ENCODE measurements at regions not wholly inside any gene's neighbourhood (a gene's known extent, or its start where the extent isn't known, plus 50 kb on each side); places are given as distances from the start of the nearest gene placed in this dataset.

DNA sequence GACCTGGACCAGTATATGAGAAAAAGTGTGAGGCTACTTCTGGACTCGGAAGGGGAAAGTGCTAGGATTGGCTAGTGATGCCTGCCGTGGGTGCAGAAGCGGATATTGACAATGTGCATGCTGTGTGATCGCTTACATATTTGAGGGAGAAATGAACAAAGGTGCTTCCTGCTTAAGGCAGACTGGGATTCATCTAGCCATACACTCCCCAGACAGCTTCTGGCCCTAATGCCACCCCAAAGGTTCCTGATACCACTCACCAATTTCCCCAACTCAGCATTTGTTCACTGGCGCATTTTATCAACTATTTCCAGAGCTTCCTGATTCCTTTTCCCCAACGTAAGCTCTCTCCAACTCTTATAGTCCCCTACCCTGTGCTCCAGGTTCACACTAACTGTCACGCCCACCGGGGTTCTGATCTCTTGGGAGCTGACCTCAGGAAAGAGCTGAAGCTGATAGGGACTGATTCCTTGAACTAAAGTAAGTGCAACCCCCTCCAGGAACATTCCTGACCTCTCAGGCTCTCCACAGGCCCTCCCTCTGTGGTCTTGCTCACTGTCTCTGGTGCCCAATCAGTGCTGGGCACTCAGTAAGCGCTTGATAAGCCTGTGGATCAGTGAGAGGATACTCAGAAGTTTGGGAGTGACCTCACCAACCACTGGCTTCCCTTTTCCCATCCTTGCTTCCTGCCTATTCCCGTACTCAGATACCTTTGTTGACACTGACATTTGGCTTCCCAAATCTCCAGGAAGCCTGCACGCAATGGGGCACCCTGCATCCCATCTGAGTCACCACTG lies 73.3 kb downstream of the MRPL14 start:
- H3K4me3 ChIP-seq: no peak overlapping the region
- ChIA-PET CTCF (ENCODE audit: low intra/inter-chr PET ratio) (no interaction called here), POLR2A (interaction anchor here (0.5 to 2.0 kb wide), 7 partner anchors 9 to 169 kb away, joined by 3 to 6 read pairs (median 3); partner anchors contain the start of gene SLC29A1)
- H3K27me3 ChIP-seq (ENCODE audit: control insufficient read depth in 2 of 2, insufficient read depth in 2 of 2, low read length in 2 of 2): no peaks in the 10 kb centered on the region
- no peak for ATAC-seq
- no peaks in the 10 kb centered on the region for H3K9me1 ChIP-seq (ENCODE audit: control insufficient read depth, insufficient read depth, low read length)
- in situ Hi-C loops (cut with MboI): no loop called here
- no peaks in the 10 kb centered on the region for H4K20me1 ChIP-seq (replicated peaks; ENCODE audit: control insufficient read depth, insufficient read depth, low read length)
- H3K27ac ChIP-seq (ENCODE audit: extremely low read depth, low read depth, low read length): no peak overlapping the region
- intact Hi-C loops (cut with micrococcal nuclease): no loop called here
- H3K79me2 ChIP-seq (ENCODE audit: control insufficient read depth, insufficient read depth, low read length): no peaks in the 10 kb centered on the region
- peaks cover 40 to 73% of the 10 kb centered on the region in 2 experiments for H3K4me1 ChIP-seq (replicated peaks in 1 of 2; ENCODE audit: control insufficient read depth in 2 of 2, insufficient read depth in 2 of 2, low read length in 2 of 2)
- BruUV-seq (replicated peaks): no TSS peak
- H3K4me2 ChIP-seq (ENCODE audit: insufficient read depth, low read length): no peak overlapping the region
- 44% methylated on average over 11 of the region's 11 CpGs for WGBS (ENCODE audit: insufficient coverage, low coverage, missing lambda C conversion rate)
- DNase-seq (ENCODE audit: extremely low read depth in 1 of 4, low spot score in 3 of 4): no peak
- H2AFZ ChIP-seq (ENCODE audit: low read depth, low read length): peak overlapping the region; percentile 23; the same call in 1 of the 2 replicates
- no peak for FAIRE-seq
- peak overlapping the region in 1 of 2 experiments; percentile 38; a peak in 1 of 4 replicates for H3K9ac ChIP-seq (ENCODE audit: insufficient read depth in 1 of 2, low read depth in 2 of 2, low read length in 2 of 2)
- no peaks in the 10 kb centered on the region for H3K36me3 ChIP-seq (ENCODE audit: control insufficient read depth, insufficient read depth, low read length)
- H3K9me3 ChIP-seq (replicated peaks; ENCODE audit: control insufficient read depth, insufficient read depth, low read depth, low read length): no peaks in the 10 kb centered on the region
- 0 out of 4 replicates have a peak, but pooled peaks of 1 of the 2 experiments have one; percentile 36 for TF ChIP-seq RCOR1 (IDR thresholded peaks at IDR 0.05; ENCODE audit: borderline replicate concordance in 1 of 2, low read depth in 2 of 2, low read length in 2 of 2)
- peak; percentile 84 for TF ChIP-seq C11orf30 (IDR thresholded peaks at IDR 0.05; ENCODE audit: low read depth)
- TF ChIP-seq, protein P1, sequence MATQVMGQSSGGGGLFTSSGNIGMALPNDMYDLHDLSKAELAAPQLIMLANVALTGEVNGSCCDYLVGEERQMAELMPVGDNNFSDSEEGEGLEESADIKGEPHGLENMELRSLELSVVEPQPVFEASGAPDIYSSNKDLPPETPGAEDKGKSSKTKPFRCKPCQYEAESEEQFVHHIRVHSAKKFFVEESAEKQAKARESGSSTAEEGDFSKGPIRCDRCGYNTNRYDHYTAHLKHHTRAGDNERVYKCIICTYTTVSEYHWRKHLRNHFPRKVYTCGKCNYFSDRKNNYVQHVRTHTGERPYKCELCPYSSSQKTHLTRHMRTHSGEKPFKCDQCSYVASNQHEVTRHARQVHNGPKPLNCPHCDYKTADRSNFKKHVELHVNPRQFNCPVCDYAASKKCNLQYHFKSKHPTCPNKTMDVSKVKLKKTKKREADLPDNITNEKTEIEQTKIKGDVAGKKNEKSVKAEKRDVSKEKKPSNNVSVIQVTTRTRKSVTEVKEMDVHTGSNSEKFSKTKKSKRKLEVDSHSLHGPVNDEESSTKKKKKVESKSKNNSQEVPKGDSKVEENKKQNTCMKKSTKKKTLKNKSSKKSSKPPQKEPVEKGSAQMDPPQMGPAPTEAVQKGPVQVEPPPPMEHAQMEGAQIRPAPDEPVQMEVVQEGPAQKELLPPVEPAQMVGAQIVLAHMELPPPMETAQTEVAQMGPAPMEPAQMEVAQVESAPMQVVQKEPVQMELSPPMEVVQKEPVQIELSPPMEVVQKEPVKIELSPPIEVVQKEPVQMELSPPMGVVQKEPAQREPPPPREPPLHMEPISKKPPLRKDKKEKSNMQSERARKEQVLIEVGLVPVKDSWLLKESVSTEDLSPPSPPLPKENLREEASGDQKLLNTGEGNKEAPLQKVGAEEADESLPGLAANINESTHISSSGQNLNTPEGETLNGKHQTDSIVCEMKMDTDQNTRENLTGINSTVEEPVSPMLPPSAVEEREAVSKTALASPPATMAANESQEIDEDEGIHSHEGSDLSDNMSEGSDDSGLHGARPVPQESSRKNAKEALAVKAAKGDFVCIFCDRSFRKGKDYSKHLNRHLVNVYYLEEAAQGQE (IDR thresholded peaks at IDR 0.05; ENCODE audit: borderline replicate concordance): 0 out of 2 replicates have a peak, but pooled peaks have one; percentile 10
- TF ChIP-seq, protein P1 (CRISPR knock-in tag; IDR thresholded peaks at IDR 0.05; ENCODE audit: low read depth): no peak
- TF ChIP-seq, protein P2, sequence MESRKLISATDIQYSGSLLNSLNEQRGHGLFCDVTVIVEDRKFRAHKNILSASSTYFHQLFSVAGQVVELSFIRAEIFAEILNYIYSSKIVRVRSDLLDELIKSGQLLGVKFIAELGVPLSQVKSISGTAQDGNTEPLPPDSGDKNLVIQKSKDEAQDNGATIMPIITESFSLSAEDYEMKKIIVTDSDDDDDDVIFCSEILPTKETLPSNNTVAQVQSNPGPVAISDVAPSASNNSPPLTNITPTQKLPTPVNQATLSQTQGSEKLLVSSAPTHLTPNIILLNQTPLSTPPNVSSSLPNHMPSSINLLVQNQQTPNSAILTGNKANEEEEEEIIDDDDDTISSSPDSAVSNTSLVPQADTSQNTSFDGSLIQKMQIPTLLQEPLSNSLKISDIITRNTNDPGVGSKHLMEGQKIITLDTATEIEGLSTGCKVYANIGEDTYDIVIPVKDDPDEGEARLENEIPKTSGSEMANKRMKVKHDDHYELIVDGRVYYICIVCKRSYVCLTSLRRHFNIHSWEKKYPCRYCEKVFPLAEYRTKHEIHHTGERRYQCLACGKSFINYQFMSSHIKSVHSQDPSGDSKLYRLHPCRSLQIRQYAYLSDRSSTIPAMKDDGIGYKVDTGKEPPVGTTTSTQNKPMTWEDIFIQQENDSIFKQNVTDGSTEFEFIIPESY (CRISPR knock-in tag; IDR thresholded peaks at IDR 0.05): 0 out of 2 replicates have a peak, but pooled peaks have one; percentile 24
- no peak for TF ChIP-seq CHD2 (IDR thresholded peaks at IDR 0.05; ENCODE audit: low read depth, low read length)
- peak; percentile 44; the same call in 1 of the 2 replicates for TF ChIP-seq FOSL1 (tag; conservative IDR thresholded peaks at IDR 0.05)
- peak; percentile 94 for TF ChIP-seq ZBTB17 (CRISPR knock-in tag; IDR thresholded peaks at IDR 0.05)
- no peak for TF ChIP-seq ZNF717 (CRISPR knock-in tag; IDR thresholded peaks at IDR 0.05)
- no peak for TF ChIP-seq SIN3B (IDR thresholded peaks at IDR 0.05; ENCODE audit: low read depth)
- TF ChIP-seq MAFG (tag; conservative IDR thresholded peaks at IDR 0.05): peak; percentile 70
- no peak for TF ChIP-seq PHF8 (IDR thresholded peaks at IDR 0.05; ENCODE audit: borderline replicate concordance, low read length)
- no peak for TF ChIP-seq CXXC5 (CRISPR knock-in tag; IDR thresholded peaks at IDR 0.05)

Measured in K562 (cell line).